HG02981 (cell line): ENCODE measurements at regions not wholly inside any gene's neighbourhood (a gene's known extent, or its start where the extent isn't known, plus 50 kb on each side); places are given as distances from the start of the nearest gene placed in this dataset.

Experiments
- ATAC-seq: cut with Tn5 transposase; IDR thresholded peaks from one replicate; pipeline ENCODE4 v1.9.1; 2021; ENCODE audit warnings: mild to moderate bottlenecking, moderate library complexity; ENCODE audit not compliant: unreplicated experiment

DNA sequence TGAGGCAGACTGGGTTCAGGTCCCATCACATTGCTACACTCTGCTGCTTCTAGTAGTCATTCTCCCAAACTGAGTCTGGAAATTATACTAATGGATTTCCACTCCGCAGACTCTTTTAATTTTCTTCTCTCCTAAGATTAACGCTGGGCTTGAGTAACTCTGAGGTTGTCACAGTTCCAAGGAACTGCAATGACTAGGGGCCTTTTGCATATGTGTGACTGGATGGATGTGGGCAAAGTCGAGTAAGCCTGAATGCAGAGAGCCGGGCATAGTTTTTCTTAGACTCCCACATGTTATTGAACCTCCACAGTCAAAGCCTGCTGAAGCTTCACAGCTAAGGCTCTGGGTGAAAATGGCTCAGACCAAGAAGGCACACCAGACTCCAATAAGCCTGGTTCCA is 160.9 kb upstream of the PROX1 start:
- no peak for ATAC-seq

DNA sequence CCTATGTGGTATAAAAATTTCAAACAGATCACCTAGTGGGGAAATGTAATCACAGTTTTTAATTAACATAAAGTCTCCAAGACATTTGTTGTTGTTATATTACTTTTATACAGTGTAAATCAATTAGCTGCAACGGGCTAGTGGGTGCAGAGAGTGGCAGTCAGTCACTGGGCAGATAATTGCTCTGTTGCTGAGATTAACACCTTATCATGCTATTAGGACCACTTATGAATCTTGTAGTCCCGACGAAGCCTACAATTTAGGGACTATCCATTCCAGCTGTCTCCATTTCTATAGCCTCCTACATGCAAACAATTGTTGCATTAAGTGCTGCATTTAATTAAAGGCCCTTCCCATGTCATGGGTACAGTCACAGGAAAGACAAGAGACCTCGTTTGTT is 158.9 kb upstream of the PROX1 start:
- ATAC-seq, result no peak

- no peak for ATAC-seq
Measured at GRCh38 chr1:213829780-213830179, 158.0 kb upstream of the PROX1 start.

DNA sequence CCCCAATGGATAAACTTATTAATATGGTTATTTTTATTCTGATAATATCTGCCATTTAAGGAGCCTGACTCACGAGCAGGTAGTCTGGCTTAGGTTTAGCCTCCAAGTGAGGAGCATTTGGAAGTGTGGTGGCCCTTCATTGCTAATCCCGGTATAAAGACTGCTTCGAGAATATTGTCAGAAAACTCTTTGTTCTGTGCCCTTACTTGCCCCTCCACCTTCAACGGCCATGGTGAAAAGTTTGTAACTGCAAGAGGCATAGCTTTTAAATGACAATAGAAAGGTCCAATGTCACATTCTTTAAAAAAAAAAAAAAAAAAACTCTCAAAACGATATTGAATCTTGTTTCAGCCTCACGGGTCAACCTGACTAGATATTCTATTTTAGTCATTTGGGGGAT is 157.4 kb upstream of the PROX1 start:
- no peak for ATAC-seq

- ATAC-seq, result no peak
Measured at GRCh38 chr1:213840575-213840974, 147.2 kb upstream of the PROX1 start.

DNA sequence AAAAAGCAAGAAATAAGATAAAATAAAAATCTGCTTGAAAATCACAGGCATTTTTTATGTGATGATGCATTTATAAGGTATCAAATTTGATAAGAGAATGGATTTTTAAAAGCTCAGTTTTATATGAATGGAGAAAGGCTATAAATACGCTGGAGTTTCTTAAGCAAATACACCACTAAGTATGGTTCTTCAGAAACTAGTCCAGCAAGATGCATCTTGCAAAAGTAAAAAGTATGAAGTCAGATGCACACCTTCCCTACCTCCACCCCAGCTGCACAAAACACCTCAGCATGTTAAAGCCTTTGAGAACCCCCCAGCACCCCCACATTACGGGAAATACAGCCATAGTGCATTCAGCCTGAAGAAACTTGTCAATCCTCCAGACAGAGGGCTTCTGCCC is 143.1 kb upstream of the PROX1 start:
- ATAC-seq, result no peak

- ATAC-seq, result no peak
Measured at GRCh38 chr1:213852107-213852506, 135.7 kb upstream of the PROX1 start.

- ATAC-seq, result no peak
Measured at GRCh38 chr1:213858581-213858980, 129.2 kb upstream of the PROX1 start.

DNA sequence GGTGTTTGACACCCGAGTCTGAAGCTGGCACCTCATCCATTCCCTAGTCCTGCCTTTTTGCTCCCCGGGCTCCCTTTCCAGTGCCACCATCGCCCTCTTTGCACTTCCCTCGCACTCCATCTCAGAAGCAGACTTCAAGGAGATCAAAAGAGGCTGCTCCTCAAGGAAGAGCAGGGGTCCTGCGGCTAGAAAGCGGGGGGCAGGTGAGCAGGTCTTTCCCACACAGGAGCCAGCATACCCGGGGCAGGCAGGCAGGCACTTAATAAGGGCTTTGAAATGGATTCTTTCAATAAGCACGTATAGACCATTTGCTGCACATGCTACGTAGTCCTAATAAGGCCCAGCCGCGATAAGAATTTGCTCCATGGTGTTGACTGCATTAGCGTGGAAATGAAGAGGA is 125.9 kb upstream of the PROX1 start:
- ATAC-seq, result no peak

- ATAC-seq, result no peak
Measured at GRCh38 chr1:213864091-213864490, 123.7 kb upstream of the PROX1 start.

GRCh38 chr1:213868482-213868881 is 119.3 kb upstream of the PROX1 start:
- no peak for ATAC-seq

DNA sequence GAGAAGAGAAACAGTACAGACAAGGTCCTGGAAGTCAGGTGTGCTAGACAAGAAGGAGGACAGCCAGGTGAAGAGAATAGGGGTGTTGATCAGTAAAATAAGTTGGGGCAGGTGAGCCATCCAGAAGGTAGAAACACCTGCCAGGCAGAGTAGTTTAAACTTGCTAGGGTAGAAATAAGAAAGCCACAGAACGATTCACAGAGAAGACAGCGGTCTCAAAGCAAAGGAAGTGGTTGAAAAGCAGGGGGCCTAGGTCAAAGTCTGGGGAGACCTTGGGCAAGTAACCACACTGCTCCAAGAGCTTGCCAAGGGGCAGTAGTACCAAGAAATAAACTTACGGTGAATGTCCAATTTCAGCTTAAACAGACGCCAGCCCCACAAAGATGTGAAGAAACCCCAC is 116.6 kb upstream of the PROX1 start:
- ATAC-seq, result no peak

DNA sequence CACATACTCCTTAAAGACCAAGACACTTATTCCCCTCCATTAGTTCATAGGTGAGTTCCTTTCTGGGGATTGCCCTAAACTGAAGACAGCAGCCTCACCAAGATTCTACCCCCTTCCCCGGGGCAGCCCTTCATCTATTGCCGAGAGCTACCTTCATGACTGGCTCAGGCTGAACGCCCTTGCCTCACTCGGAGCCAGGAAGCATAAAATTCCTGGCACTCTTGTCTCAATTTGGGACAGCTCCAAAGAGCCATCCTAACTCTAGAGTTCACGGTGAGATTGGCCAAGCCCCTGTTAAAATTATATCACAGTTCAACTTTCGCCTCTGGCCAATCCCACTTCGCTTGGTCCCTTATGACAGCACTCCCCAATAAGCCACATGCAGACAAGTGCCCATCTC is 113.0 kb upstream of the PROX1 start:
- no peak for ATAC-seq

DNA sequence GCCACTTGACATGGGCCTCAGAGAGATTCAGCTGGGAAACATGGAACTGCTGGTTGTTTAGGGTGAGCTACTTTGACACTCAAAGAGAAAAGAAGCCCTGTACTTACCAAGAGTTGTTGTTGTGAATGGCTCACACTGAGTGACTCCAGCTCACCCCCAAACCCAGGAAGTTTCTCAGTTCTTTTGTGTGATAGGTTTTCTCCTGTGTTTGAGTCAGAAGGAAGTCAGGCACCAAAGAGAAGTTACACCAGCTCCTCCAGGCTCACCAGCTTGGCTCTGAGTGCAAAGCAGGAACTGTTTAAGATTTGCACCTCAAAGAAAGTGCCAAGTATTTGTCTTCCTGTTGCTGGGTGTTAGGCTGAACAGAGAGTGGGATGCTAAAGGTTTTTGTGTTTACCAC is 111.2 kb upstream of the PROX1 start:
- ATAC-seq, result no peak

GRCh38 chr1:213883618-213884017 is 104.2 kb upstream of the PROX1 start:
- ATAC-seq, result peak; percentile 53

DNA sequence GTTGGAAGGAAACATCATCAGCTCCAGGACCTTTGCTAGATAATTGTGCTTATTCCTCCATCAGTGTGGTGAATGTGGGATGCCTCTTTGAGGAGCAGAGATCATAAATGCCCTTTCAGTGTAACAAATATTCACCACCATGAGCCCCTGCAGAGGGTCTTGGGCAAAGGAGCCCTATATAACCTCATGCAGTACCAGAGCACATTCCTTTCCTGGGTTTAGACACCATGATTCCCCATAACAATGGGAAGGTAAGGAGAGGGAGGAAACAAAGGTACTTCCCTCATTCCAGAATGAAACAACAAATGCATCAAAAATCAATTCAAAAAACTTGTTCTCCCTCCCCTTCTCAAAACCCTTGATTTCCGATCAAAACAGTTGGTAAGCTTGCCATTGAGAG is 103.4 kb upstream of the PROX1 start:
- no peak for ATAC-seq

- ATAC-seq, result no peak
Measured at GRCh38 chr1:213884942-213885341, 102.8 kb upstream of the PROX1 start.

DNA sequence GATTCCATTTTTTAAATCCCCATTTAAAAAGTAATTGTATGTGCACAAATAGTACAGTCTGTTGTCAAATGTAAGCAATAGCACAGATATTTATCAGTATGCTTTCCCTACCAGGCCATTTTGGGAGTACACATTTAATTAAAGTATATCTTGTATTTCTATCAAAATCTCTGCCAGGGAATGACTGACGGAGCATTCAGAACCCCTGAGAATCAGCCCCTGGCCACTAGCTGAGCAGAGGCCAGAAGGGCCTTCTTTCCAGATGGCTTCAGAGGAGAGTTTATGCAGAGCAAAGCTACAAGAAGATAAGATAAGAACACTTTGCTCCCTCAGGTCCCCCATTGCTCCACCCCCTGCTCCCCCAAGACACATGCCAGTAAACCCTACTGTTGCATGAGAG is 99.9 kb upstream of the PROX1 start:
- no peak for ATAC-seq

- ATAC-seq, result no peak
Measured at GRCh38 chr1:213891989-213892902, 95.5 kb upstream of the PROX1 start.

- no peak for ATAC-seq
Measured at GRCh38 chr1:213898684-213899083, 89.1 kb upstream of the PROX1 start.

DNA sequence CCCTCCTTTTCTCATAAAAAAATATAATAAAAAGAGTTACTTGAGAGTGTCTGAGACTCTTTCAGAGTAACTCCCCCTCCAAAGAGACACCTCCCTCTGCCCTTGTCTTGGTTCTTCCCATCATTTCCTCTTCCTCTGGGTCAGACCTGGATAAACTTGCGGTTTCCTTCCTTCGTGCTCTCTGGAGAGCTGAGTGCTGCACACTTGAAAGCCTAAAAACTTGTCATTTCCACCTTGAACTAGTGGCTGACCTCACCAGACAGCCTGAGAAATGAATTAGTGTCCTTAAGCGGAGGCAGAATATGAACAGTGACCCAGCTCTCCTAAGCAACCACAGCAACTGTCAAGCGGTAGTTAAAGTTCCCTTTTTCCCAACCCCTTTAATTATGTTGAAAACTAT is 88.4 kb upstream of the PROX1 start:
- no peak for ATAC-seq

- no peak for ATAC-seq
Measured at GRCh38 chr1:213905344-213905743, 82.4 kb upstream of the PROX1 start.

- ATAC-seq, result no peak
Measured at GRCh38 chr1:213908521-213908920, 79.3 kb upstream of the PROX1 start.
